HCT116 (cell line): ENCODE measurements at regions not wholly inside any gene's neighbourhood (a gene's known extent, or its start where the extent isn't known, plus 50 kb on each side); places are given as distances from the start of the nearest gene placed in this dataset.

Experiments used
- ATAC-seq: fragments of 200-7000 bp; cut with Tn5 transposase; 2 replicates; pipeline ENCODE4 v1.9.1; 2020; ENCODE audit warnings: mild to moderate bottlenecking, moderate library complexity
- BruUV-seq: library from RNA; stranded (reverse); fragments of 400-500 nt; replicated peaks from 2 replicates; lab custom pipeline; 2021; lab: Mats Ljungman, UMichigan
- CTCF ChIA-PET: fragments of 300-600 bp; sonication (Branson Sonifier 250); formaldehyde crosslinking; loops from one replicate; lab custom pipeline; 2021; ENCODE audit warnings: antibody characterized with exemption; lab: Charles Lee
- POLR2A ChIA-PET: fragments of 300-600, 350-600 bp; sonication (Branson Sonifier 250); formaldehyde crosslinking; loops from one replicate; lab custom pipeline; 2021; ENCODE audit warnings: antibody characterized with exemption; lab: Charles Lee
- RAD21 ChIA-PET, 2 experiments: fragments of 300-600 bp; sonication (Branson Sonifier 250); formaldehyde crosslinking; loops; one replicate each; lab custom pipeline; 2023; ENCODE audit warnings: low total read pairs in 2 of 2; ENCODE audit not compliant: uncharacterized antibody in 2 of 2, unreplicated experiment in 2 of 2, low non-redundant PET in 1 of 2; lab: Charles Lee
- DNase-seq: peaks from one replicate; pipeline ENCODE4 v3.0.0-alpha.2; 2010; ENCODE audit warnings: low read depth, low spot score
- H2AFZ ChIP-seq: fragments of 200-600 bp; shearing (Covaris generic), sonication (generic); 2 replicates; pipeline ENCODE4 v1.6.1; 2017; ENCODE audit warnings: low read depth, mixed run types, mixed read lengths, antibody characterized with exemption, low read length; ENCODE audit not compliant: poor library complexity, severe bottlenecking
- H3K27ac ChIP-seq: 2 replicates; pipeline ENCODE4 v1.5.1; 2012; ENCODE audit warnings: low read depth, low read length
- H3K27me3 ChIP-seq: fragments of 200-600 bp; sonication (generic); 2 replicates; pipeline ENCODE4 v1.6.1; 2016; ENCODE audit warnings: mixed run types, low read length, mixed read lengths; ENCODE audit not compliant: insufficient read depth
- H3K36me3 ChIP-seq, 2 experiments: fragments of 200-500 bp in 1 of 2; fragments of 200-600 bp in 1 of 2; sonication (Bioruptor generic) in 1 of 2; sonication (generic) in 1 of 2; 2 replicates each; pipeline versions ENCODE4 v1.5.1 to v1.6.1; 2014 to 2016; ENCODE audit warnings: low read length in 2 of 2, inconsistent platforms in 1 of 2, mixed read lengths in 1 of 2, mixed run types in 1 of 2; ENCODE audit not compliant: insufficient read depth in 2 of 2, control insufficient read depth in 1 of 2
- H3K4me1 ChIP-seq, 2 experiments: fragments of 200-600 bp in 1 of 2; sonication (generic) in 1 of 2; 2 replicates each; pipeline versions ENCODE4 v1.5.1 to v1.6.1; 2012 to 2017; ENCODE audit warnings: low read length in 2 of 2, inconsistent platforms in 1 of 2, mild to moderate bottlenecking in 1 of 2, mixed read lengths in 1 of 2, mixed run types in 1 of 2, moderate library complexity in 1 of 2; ENCODE audit not compliant: insufficient read depth in 2 of 2, control insufficient read depth in 1 of 2
- H3K4me2 ChIP-seq: fragments of 200-600 bp; sonication (generic); 2 replicates; pipeline ENCODE4 v1.6.1; 2017; ENCODE audit warnings: mixed run types, low read length, mixed read lengths
- H3K4me3 ChIP-seq, 2 experiments: fragments of 200-600 bp in 1 of 2; sonication (generic) in 1 of 2; replicated peaks in 1 of 2; 2 replicates each; pipeline ENCODE4 v1.5.1; 2011 to 2016; ENCODE audit warnings: low read length in 2 of 2, control low read depth in 1 of 2, low read depth in 1 of 2, mild to moderate bottlenecking in 1 of 2, mixed read lengths in 1 of 2, mixed run types in 1 of 2
- H3K79me2 ChIP-seq: fragments of 200-600 bp; sonication (generic); 2 replicates; pipeline ENCODE4 v1.6.1; 2017; ENCODE audit warnings: mild to moderate bottlenecking, mixed run types, low read length, moderate library complexity, mixed read lengths; ENCODE audit not compliant: insufficient read depth
- H3K9ac ChIP-seq: fragments of 200-600 bp; sonication (generic); 2 replicates; pipeline ENCODE4 v1.6.1; 2016; ENCODE audit warnings: low read length, mixed read lengths
- H3K9me2 ChIP-seq: fragments of 200-600 bp; sonication (generic), shearing (Covaris generic); 2 replicates; pipeline ENCODE4 v1.6.1; 2017; ENCODE audit warnings: mixed run types, mild to moderate bottlenecking, moderate library complexity; ENCODE audit not compliant: insufficient read depth
- H3K9me3 ChIP-seq, 2 experiments: fragments of 200-500 bp in 1 of 2; fragments of 200-600 bp in 1 of 2; sonication (Bioruptor generic) in 1 of 2; sonication (generic) in 1 of 2; 2 replicates each; pipeline ENCODE4 v1.6.1; 2014 to 2017; ENCODE audit warnings: low read length in 2 of 2, mixed read lengths in 2 of 2, inconsistent platforms in 1 of 2, low read depth in 1 of 2, mild to moderate bottlenecking in 1 of 2, mixed run types in 1 of 2, moderate library complexity in 1 of 2; ENCODE audit not compliant: control insufficient read depth in 1 of 2, insufficient read depth in 1 of 2
- H4K20me1 ChIP-seq: fragments of 200-600 bp; sonication (generic), shearing (Covaris generic); 2 replicates; pipeline ENCODE4 v1.6.1; 2017; ENCODE audit warnings: mixed run types, mild to moderate bottlenecking, moderate library complexity; ENCODE audit not compliant: insufficient read depth
- ATF3 ChIP-seq: IDR thresholded peaks from 2 replicates; pipeline ENCODE4 v1.6.1; 2012
- CBX3 ChIP-seq: IDR thresholded peaks from 2 replicates; pipeline ENCODE4 v1.6.1; 2012; ENCODE audit warnings: low read depth
- EGR1 ChIP-seq: IDR thresholded peaks from 2 replicates; pipeline ENCODE4 v1.6.1; 2012; ENCODE audit warnings: low read depth
- EZH2phosphoT487 ChIP-seq: fragments of 200-600 bp; IDR thresholded peaks from 2 replicates; pipeline ENCODE4 v1.6.1; 2018; ENCODE audit warnings: antibody characterized with exemption, borderline replicate concordance
- JUND ChIP-seq: IDR thresholded peaks from 2 replicates; pipeline ENCODE4 v1.6.1; 2012
- MAX ChIP-seq: IDR thresholded peaks from 2 replicates; pipeline ENCODE4 v1.6.1; 2012
- POLR2AphosphoS5 ChIP-seq: IDR thresholded peaks from 2 replicates; pipeline ENCODE4 v1.6.1; 2011; ENCODE audit warnings: mild to moderate bottlenecking, low read depth, low read length, moderate library complexity
- RAD21 ChIP-seq: IDR thresholded peaks from 2 replicates; pipeline ENCODE4 v1.6.1; 2012; ENCODE audit warnings: low read depth, mild to moderate bottlenecking
- SIN3A ChIP-seq: IDR thresholded peaks from 2 replicates; pipeline ENCODE4 v1.6.1; 2012; ENCODE audit warnings: low read depth
- SP1 ChIP-seq: IDR thresholded peaks from 2 replicates; pipeline ENCODE4 v1.6.1; 2012; ENCODE audit warnings: low read depth
- ZFX ChIP-seq: fragments of 450-650 bp; IDR thresholded peaks from 2 replicates; pipeline ENCODE4 v1.6.1; 2017
- ZNF274 ChIP-seq: fragments of 200-500 bp; sonication (Bioruptor generic); IDR thresholded peaks from 2 replicates; pipeline ENCODE4 v1.6.1; 2014; ENCODE audit warnings: mild to moderate bottlenecking, low read depth, low read length, inconsistent platforms
- intact Hi-C: fragments of 100-400 bp; cut with micrococcal nuclease; formaldehyde crosslinking; loops from 2 replicates; pipeline ENCODE4 v1.10.0; 2022
- TF ChIP-seq, protein P1 (sequence below), 3 experiments: fragments of 200-600 bp in 1 of 3; sonication (generic) in 1 of 3; IDR thresholded peaks in 2 of 3; conservative IDR thresholded peaks in 1 of 3; 2 replicates each; pipeline ENCODE4 v1.5.1; 2012 to 2017; ENCODE audit warnings: low read depth in 2 of 3, low read length in 2 of 3, antibody characterized with exemption in 1 of 3, borderline replicate concordance in 1 of 3, control low read depth in 1 of 3, mild to moderate bottlenecking in 1 of 3, mixed read lengths in 1 of 3, mixed run types in 1 of 3, moderate library complexity in 1 of 3; ENCODE audit not compliant: insufficient read depth in 1 of 3
- TF ChIP-seq, protein P2 (sequence below): IDR thresholded peaks from 2 replicates; pipeline ENCODE4 v1.6.1; 2011; ENCODE audit warnings: mild to moderate bottlenecking, low read length, moderate library complexity; ENCODE audit not compliant: insufficient replicate concordance; ENCODE audit errors: extremely low read depth

GRCh38 chr2:228722311-228722710 is 540.8 kb upstream of the SPHKAP start:
- Histone ChIP-seq H3K4me1 (no peaks in the 10 kb centered on the region), H3K9ac (no peak overlapping the region), H3K27me3 (no peaks in the 10 kb centered on the region), H3K36me3 (no peaks in the 10 kb centered on the region), H3K9me2 (no peaks in the 10 kb centered on the region), H3K79me2 (no peaks in the 10 kb centered on the region), H3K9me3 (no peaks in the 10 kb centered on the region), H3K27ac (no peak overlapping the region), H2AFZ (no peak overlapping the region), H4K20me1 (no peaks in the 10 kb centered on the region), H3K4me2 (no peak overlapping the region), H3K4me3 (no peak overlapping the region)
- ATAC-seq, result no peak
- DNase-seq, result no peak
- BruUV-seq, result no TSS peak
- ChIA-PET POLR2A (no interaction called here), CTCF (no interaction called here), RAD21 (no interaction called here)
- intact Hi-C loops, result no loop called here
- TF ChIP-seq MAX (no peak), JUND (no peak), EGR1 (no peak), POLR2AphosphoS5 (no peak), EZH2phosphoT487 (no peak), CBX3 (no peak)
- TF ChIP-seq, protein P1, sequence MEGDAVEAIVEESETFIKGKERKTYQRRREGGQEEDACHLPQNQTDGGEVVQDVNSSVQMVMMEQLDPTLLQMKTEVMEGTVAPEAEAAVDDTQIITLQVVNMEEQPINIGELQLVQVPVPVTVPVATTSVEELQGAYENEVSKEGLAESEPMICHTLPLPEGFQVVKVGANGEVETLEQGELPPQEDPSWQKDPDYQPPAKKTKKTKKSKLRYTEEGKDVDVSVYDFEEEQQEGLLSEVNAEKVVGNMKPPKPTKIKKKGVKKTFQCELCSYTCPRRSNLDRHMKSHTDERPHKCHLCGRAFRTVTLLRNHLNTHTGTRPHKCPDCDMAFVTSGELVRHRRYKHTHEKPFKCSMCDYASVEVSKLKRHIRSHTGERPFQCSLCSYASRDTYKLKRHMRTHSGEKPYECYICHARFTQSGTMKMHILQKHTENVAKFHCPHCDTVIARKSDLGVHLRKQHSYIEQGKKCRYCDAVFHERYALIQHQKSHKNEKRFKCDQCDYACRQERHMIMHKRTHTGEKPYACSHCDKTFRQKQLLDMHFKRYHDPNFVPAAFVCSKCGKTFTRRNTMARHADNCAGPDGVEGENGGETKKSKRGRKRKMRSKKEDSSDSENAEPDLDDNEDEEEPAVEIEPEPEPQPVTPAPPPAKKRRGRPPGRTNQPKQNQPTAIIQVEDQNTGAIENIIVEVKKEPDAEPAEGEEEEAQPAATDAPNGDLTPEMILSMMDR (IDR thresholded peaks at IDR 0.05 in 2 of 3, conservative IDR thresholded peaks at IDR 0.05 in 1 of 3; ENCODE audit: borderline replicate concordance in 1 of 3, insufficient read depth in 1 of 3, low read depth in 2 of 3, low read length in 2 of 3), result no peak

DNA sequence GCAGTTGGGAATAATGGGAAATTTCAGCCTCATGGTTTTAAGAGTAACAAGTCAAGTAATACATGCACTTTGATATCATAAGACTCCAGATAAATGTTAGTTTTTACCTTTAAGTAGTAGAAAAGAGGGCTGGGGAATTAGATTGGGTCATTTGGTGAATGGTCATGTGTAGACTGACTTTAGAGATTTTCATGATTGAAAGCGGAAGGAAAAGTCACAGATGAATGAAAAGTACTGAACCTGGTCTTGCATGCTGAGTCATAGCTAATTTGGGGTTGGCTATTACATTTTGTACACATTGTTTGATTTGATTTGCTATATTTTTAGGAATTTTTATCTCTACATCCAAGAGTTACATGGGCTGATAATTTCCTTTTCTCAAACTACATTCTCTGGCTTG is 539.4 kb upstream of the SPHKAP start:
- CTCF ChIA-PET, result no interaction called here
- no peak for ATAC-seq
- DNase-seq, result no peak
- no peaks in the 10 kb centered on the region for H3K4me1 ChIP-seq
- POLR2A ChIA-PET, result no interaction called here
- no peaks in the 10 kb centered on the region for H3K79me2 ChIP-seq
- no peaks in the 10 kb centered on the region for H3K27me3 ChIP-seq
- intact Hi-C loops, result no loop called here
- H3K9ac ChIP-seq, result no peak overlapping the region
- TF ChIP-seq JUND, result no peak
- TF ChIP-seq SP1, result no peak
- TF ChIP-seq MAX, result no peak
- TF ChIP-seq RAD21, result no peak
- TF ChIP-seq POLR2AphosphoS5, result no peak
- no peak for TF ChIP-seq CBX3
- no peak for TF ChIP-seq SIN3A
- no peak for TF ChIP-seq ATF3
- TF ChIP-seq ZFX, result no peak
- TF ChIP-seq ZNF274, result no peak
- TF ChIP-seq, protein P2, sequence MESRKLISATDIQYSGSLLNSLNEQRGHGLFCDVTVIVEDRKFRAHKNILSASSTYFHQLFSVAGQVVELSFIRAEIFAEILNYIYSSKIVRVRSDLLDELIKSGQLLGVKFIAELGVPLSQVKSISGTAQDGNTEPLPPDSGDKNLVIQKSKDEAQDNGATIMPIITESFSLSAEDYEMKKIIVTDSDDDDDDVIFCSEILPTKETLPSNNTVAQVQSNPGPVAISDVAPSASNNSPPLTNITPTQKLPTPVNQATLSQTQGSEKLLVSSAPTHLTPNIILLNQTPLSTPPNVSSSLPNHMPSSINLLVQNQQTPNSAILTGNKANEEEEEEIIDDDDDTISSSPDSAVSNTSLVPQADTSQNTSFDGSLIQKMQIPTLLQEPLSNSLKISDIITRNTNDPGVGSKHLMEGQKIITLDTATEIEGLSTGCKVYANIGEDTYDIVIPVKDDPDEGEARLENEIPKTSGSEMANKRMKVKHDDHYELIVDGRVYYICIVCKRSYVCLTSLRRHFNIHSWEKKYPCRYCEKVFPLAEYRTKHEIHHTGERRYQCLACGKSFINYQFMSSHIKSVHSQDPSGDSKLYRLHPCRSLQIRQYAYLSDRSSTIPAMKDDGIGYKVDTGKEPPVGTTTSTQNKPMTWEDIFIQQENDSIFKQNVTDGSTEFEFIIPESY, result no peak
- H4K20me1 ChIP-seq, result no peaks in the 10 kb centered on the region
- H3K27ac ChIP-seq, result no peak overlapping the region
- H3K4me3 ChIP-seq, result no peak overlapping the region
- H3K9me2 ChIP-seq, result no peaks in the 10 kb centered on the region
- BruUV-seq, result no TSS peak
- no peaks in the 10 kb centered on the region for H3K9me3 ChIP-seq
- no peak overlapping the region for H2AFZ ChIP-seq
- RAD21 ChIA-PET, result no interaction called here
- H3K36me3 ChIP-seq, result no peaks in the 10 kb centered on the region
- no peak overlapping the region for H3K4me2 ChIP-seq
